Fibroblast of villous mesenchyme (primary cell): ENCODE measurements at regions not wholly inside any gene's neighbourhood (a gene's known extent, or its start where the extent isn't known, plus 50 kb on each side); places are given as distances from the start of the nearest gene placed in this dataset.
A peak's percentile ranks its signal among the peaks of the same experiment; 100 is the strongest.
"Not testable (repeated sequence)": the region's sequence is repeated elsewhere in the genome, so short reads cannot be mapped to it uniquely, and the experiment has no call there.

Experiments
- DNase-seq: peaks from one replicate; pipeline ENCODE4 v3.0.0-alpha.2; 2010; ENCODE audit warnings: low read depth
- H3K4me3 ChIP-seq: 2 replicates; pipeline ENCODE4 v1.5.1; 2011; ENCODE audit warnings: low read depth, mild to moderate bottlenecking, low read length
- TF ChIP-seq, protein P1 (sequence below): IDR thresholded peaks from 2 replicates; pipeline ENCODE4 v1.5.1; 2012; ENCODE audit warnings: low read depth, mild to moderate bottlenecking, low read length; ENCODE audit not compliant: insufficient read depth

DNA sequence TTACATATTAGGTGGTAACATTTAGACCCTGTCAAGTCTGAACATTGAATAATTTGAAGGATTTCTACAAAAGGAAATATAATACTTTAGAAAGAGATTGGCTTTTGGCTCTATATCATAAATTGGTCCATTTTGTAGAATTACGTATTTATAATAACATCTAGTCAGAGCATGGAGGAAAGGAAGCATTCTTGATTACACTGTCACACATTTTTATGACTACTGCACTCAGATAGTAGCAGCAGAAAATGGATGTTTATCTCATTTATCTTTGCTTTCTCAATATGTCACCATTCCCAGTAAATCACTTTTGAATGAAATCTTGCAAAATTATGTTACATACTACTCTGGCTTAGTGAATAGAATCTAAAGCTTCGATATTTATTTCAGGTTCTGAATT lies 1234.6 kb downstream of the CDY2B start:
- no peak overlapping the region for H3K4me3 ChIP-seq
- TF ChIP-seq, protein P1, sequence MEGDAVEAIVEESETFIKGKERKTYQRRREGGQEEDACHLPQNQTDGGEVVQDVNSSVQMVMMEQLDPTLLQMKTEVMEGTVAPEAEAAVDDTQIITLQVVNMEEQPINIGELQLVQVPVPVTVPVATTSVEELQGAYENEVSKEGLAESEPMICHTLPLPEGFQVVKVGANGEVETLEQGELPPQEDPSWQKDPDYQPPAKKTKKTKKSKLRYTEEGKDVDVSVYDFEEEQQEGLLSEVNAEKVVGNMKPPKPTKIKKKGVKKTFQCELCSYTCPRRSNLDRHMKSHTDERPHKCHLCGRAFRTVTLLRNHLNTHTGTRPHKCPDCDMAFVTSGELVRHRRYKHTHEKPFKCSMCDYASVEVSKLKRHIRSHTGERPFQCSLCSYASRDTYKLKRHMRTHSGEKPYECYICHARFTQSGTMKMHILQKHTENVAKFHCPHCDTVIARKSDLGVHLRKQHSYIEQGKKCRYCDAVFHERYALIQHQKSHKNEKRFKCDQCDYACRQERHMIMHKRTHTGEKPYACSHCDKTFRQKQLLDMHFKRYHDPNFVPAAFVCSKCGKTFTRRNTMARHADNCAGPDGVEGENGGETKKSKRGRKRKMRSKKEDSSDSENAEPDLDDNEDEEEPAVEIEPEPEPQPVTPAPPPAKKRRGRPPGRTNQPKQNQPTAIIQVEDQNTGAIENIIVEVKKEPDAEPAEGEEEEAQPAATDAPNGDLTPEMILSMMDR, result no peak
- DNase-seq, result no peak

DNA sequence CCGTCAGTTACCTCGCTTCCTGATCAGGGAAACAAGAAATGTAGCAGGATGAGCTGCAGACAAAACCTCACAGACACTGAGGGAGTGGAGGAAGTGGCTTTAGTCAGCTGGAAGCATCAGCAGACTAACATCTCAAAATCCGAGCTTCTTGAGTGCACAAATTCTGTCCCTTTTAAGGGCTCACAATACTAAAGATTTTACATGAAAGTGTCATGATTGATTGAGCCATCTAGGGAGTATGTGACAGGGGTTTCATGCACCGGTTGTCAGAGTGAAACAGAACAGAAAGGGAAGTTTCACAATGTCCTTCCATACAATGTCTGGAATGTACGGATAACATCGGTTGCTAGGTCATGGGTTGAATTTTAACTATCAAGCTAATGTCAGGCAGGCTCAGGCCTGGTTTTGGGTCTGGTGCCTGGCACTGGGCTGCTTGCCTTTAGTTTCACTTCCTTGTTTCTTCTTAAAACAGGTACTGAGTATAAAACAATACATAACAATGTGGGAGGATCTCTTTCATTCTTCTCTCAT lies 1235.7 kb downstream of the CDY2B start:
- H3K4me3 ChIP-seq, result no peak overlapping the region
- TF ChIP-seq, protein P1, result no peak
- DNase-seq, result no peak

DNA sequence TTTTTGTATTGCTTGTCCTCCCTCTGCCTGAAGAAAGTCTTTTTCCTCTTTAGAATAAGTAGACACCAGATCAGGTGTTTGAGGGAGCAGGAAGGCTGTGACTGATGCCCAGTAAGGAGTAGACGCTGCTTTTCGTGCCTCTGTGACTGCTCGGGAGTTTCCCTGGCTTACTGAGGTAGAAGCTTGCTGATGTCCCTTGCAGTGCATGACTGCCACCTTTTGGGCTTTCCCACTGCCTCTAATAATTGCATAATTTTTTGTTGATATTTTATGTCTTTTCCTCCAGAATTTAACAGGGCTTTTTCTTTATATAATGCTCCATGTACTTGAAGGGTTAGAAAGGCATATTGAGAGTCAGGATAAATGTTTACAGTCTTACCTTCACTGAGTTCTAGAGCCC lies 1240.2 kb downstream of the CDY2B start:
- peak; percentile 4 for DNase-seq
- H3K4me3 ChIP-seq, result no peak overlapping the region
- TF ChIP-seq, protein P1, result peak; percentile 6

- DNase-seq, H3K4me3 ChIP-seq: not testable (repeated sequence)
Measured at GRCh38 chrY:16638743-16639142, 1241.3 kb downstream of the CDY2B start.

- TF ChIP-seq, protein P1, result no peak
- no peak for DNase-seq
- no peak overlapping the region for H3K4me3 ChIP-seq
Measured at GRCh38 chrY:16636254-16636653, 1243.8 kb downstream of the CDY2B start.

- no peak overlapping the region for H3K4me3 ChIP-seq
- TF ChIP-seq, protein P1, result no peak
- DNase-seq, result no peak
Measured at GRCh38 chrY:16629146-16629545, 1250.9 kb downstream of the CDY2B start.

DNA sequence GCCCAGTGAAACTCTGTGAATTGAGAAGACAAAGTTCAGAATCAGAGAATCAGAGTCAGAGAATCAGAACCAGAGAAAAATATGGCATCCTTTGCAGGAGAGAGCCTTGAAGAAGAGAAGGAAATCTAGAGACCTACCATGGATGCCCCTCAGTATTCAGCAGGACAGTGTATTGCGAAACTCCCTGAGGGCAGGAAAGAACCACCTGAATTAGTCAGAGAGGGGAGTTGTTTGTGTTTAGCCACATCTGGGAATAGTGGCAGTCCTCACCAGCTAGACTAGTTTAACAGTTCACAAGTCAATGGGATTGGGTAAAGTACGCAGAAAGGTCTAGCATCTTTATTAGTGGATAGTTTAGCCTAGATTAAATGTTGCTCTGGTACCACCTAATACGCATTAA lies 1252.9 kb downstream of the CDY2B start:
- no peak overlapping the region for H3K4me3 ChIP-seq
- TF ChIP-seq, protein P1, result no peak

More for the DNA sequence above, 1252.9 kb downstream of the CDY2B start:
- no peak for DNase-seq
